ACC112 (cell line): ENCODE measurements at regions not wholly inside any gene's neighbourhood (a gene's known extent, or its start where the extent isn't known, plus 50 kb on each side); places are given as distances from the start of the nearest gene placed in this dataset.
"Not testable (repeated sequence)": the region's sequence is repeated elsewhere in the genome, so short reads cannot be mapped to it uniquely, and the experiment has no call there.

Source experiments
- H2AFZ ChIP-seq: fragments of 200-600 bp; sonication (generic); one replicate; pipeline ENCODE4 v1.6.0; 2017; ENCODE audit warnings: antibody characterized with exemption, low read length; ENCODE audit not compliant: unreplicated experiment
- H3K27ac ChIP-seq: fragments of 200-600 bp; sonication (generic); 2 replicates; pipeline ENCODE4 v1.5.1; 2014; ENCODE audit warnings: low read depth, mild to moderate bottlenecking, antibody characterized with exemption, low read length, moderate library complexity
- H3K27me3 ChIP-seq: fragments of 200-600 bp; sonication (generic); 2 replicates; pipeline ENCODE4 v1.6.1; 2014; ENCODE audit warnings: mild to moderate bottlenecking, antibody characterized with exemption, low read length, moderate library complexity, mixed read lengths; ENCODE audit not compliant: insufficient read depth
- H3K36me3 ChIP-seq: fragments of 200-600 bp; sonication (generic); 2 replicates; pipeline ENCODE4 v1.6.1; 2016; ENCODE audit warnings: mild to moderate bottlenecking, antibody characterized with exemption, low read length, moderate library complexity, mixed read lengths; ENCODE audit not compliant: insufficient read depth
- H3K4me1 ChIP-seq: fragments of 200-600 bp; sonication (generic); one replicate; pipeline ENCODE4 v1.6.1; 2016; ENCODE audit warnings: low read length, mixed read lengths; ENCODE audit not compliant: insufficient read depth, unreplicated experiment, control insufficient read depth
- H3K4me3 ChIP-seq: fragments of 200-600 bp; sonication (generic); 2 replicates; pipeline ENCODE4 v1.5.1; 2014; ENCODE audit warnings: mild to moderate bottlenecking, low read depth, low read length
- H3K79me2 ChIP-seq: fragments of 200-600 bp; sonication (generic); one replicate; pipeline ENCODE4 v1.6.0; 2016; ENCODE audit warnings: low read length; ENCODE audit not compliant: control insufficient read depth, unreplicated experiment, insufficient read depth

DNA sequence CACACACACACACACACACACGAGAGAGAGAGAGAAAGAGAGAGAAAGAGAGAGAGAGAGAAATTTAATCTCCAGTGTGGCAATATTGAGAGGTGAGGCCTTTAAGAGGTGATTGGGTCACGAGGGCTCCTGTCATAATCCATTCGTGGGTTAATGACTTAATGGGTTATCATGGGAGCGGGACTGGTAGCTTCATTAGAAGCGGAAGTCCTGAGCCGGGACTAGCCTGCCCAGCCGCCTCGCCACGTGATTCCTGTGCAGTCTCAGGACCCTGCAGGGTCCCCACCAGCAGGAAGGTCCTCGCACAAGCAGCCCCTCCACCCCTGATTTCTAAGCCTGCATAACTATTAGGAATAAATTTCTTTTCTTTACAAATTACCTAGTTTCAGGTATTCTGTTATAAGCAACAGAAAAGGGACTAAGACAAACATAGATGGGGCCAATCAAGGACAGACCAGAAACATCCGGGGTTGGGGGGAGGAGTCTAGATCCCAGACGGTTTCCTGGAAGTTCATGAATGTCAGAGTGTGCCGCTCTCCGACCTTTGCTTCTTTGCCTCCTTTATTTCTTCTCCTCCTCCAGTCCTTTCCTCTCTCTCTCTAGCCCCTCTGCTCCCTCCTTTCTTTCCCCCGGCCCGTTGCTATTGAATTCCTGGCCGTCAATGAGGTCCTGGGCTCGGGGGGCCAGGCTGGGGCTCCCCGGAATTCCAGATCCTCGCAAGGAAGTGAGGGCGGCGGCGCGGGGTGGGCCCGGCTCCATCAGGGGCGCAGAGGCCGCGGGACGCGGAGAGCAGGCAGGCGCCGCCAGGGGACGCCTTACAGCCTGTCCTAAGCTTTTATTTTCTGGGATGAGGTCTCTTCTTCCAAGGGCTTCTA lies 146.8 kb downstream of the CYP26A1 start:
- Histone ChIP-seq H3K27ac (no peak overlapping the region), H3K36me3 (no peaks in the 10 kb centered on the region), H2AFZ (no peak overlapping the region)

GRCh38 chr10:93221171-93221496 lies 147.4 kb downstream of the CYP26A1 start:
- Histone ChIP-seq H3K79me2 (no peaks in the 10 kb centered on the region), H3K36me3 (no peaks in the 10 kb centered on the region), H3K27me3 (peaks cover 13% of the 10 kb centered on the region), H2AFZ (no peak overlapping the region), H3K4me3 (no peak overlapping the region), H3K27ac (no peak overlapping the region), H3K4me1 (no peaks in the 10 kb centered on the region)

More for the DNA sequence above, 146.8 kb downstream of the CYP26A1 start:
- H3K79me2 ChIP-seq = no peaks in the 10 kb centered on the region
- no peak overlapping the region for H3K4me3 ChIP-seq
- peaks cover 13% of the 10 kb centered on the region for H3K27me3 ChIP-seq
- no peaks in the 10 kb centered on the region for H3K4me1 ChIP-seq

DNA sequence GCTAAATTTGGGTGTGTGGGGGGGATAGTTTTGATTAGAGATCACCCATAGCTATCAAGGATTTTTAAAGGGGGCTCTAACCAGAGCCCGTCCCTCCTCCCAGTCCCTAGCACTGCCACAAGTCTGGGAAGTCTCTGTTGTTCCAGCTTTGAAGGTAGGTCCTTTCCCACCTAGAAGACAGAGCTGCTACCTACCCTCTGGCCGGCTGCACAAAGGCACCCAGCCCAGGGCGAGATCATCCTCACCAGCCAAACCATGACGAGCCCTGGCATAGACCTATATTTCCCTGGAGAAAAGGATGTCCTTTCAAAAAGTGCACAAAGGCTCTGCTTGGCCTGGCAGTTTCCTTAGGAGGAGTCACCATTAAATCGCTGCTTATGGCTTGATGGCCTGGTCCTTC lies 147.8 kb downstream of the CYP26A1 start:
- Histone ChIP-seq H3K27ac (no peak overlapping the region), H3K36me3 (no peaks in the 10 kb centered on the region), H3K79me2 (no peaks in the 10 kb centered on the region), H3K4me3 (no peak overlapping the region), H2AFZ (no peak overlapping the region), H3K27me3 (peaks cover 13% of the 10 kb centered on the region), H3K4me1 (no peaks in the 10 kb centered on the region)

GRCh38 chr10:93222211-93222754 lies 148.6 kb downstream of the CYP26A1 start:
- no peaks in the 10 kb centered on the region for H3K4me1 ChIP-seq
- H3K79me2 ChIP-seq = no peaks in the 10 kb centered on the region
- H3K36me3 ChIP-seq = no peaks in the 10 kb centered on the region
- no peak overlapping the region for H3K4me3 ChIP-seq
- H3K27me3 ChIP-seq = peaks cover 13% of the 10 kb centered on the region
- H2AFZ ChIP-seq = no peak overlapping the region
- no peak overlapping the region for H3K27ac ChIP-seq

GRCh38 chr10:93222876-93223275 lies 149.2 kb downstream of the CYP26A1 start:
- Histone ChIP-seq H3K79me2 (no peaks in the 10 kb centered on the region), H3K4me1 (no peaks in the 10 kb centered on the region), H3K36me3 (no peaks in the 10 kb centered on the region), H2AFZ (no peak overlapping the region), H3K27me3 (peaks cover 13% of the 10 kb centered on the region), H3K4me3 (no peak overlapping the region), H3K27ac (no peak overlapping the region)

- Histone ChIP-seq H3K27ac (no peak overlapping the region), H3K79me2 (no peaks in the 10 kb centered on the region), H3K27me3 (peaks cover 13% of the 10 kb centered on the region), H3K4me3 (no peak overlapping the region), H3K4me1 (no peaks in the 10 kb centered on the region), H3K36me3 (no peaks in the 10 kb centered on the region), H2AFZ (no peak overlapping the region)
These were observed 149.6 kb downstream of the CYP26A1 start for GRCh38 chr10:93223336-93223735.

DNA sequence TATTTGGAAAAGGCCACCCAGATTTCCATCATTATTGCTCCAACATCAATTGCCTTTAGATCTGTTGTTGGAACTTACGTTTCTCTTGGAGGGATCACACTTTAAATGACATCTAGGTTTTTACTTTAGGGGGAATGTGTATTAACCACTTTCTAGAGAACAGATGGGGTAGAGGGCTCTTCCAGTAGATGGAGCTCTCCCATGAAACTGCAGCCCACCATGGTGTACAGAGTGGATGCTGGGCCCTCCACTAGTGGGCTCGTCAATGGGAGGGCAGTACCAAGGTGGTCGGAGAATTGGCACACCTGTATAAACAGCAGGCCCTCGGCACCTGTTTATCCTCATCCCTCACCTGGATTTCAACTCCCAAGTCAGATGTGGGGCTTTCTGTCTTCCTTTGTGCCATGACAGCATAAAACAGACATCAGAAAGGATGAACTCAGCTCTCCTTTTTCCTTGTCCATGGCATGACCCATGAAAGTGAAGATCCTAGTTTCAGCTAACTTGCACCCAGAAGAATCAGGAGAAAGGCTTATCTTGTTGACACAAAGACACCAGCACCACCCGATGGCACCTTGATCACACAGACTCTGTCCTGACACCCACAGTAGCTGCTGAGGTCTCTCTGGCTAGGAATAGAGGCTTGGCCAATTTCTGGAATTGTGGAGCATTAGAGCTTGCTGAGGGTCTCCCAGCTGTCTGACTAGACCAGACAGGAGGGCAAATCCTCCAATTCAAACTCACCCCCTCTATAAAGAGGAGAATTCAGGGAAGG lies 150.5 kb downstream of the CYP26A1 start:
- H3K4me1 ChIP-seq = no peaks in the 10 kb centered on the region
- H3K79me2 ChIP-seq = no peaks in the 10 kb centered on the region

DNA sequence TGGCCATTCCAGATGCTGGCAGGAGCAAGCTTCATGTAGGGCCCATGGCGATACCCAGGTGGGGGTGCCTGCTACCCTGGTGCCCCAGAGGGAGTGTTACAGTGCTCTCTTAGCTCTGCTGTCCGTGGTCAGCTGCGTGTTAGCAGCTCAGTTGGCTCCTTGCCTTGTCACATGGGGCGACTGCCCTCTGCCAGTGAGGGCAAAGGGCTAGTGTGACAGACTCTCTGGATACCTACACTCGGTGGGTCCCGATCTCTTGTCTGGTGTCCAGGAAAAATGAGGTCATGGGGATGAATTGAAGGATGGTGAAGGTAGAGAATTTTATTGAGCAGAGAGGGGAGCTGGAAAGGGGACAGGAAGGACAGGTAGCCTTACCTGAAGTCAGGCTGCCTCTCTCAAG lies 152.2 kb downstream of the CYP26A1 start:
- Histone ChIP-seq H3K27me3 (peaks cover 13% of the 10 kb centered on the region; the same call in 1 of the 2 replicates), H3K27ac (no peak overlapping the region), H3K4me3 (no peak overlapping the region), H3K79me2 (no peaks in the 10 kb centered on the region), H2AFZ (no peak overlapping the region), H3K4me1 (no peaks in the 10 kb centered on the region), H3K36me3 (no peaks in the 10 kb centered on the region)

More for the DNA sequence above, 150.5 kb downstream of the CYP26A1 start:
- Histone ChIP-seq H3K4me3 (no peak overlapping the region), H2AFZ (no peak overlapping the region), H3K27me3 (peaks cover 13% of the 10 kb centered on the region), H3K27ac (no peak overlapping the region), H3K36me3 (no peaks in the 10 kb centered on the region)

DNA sequence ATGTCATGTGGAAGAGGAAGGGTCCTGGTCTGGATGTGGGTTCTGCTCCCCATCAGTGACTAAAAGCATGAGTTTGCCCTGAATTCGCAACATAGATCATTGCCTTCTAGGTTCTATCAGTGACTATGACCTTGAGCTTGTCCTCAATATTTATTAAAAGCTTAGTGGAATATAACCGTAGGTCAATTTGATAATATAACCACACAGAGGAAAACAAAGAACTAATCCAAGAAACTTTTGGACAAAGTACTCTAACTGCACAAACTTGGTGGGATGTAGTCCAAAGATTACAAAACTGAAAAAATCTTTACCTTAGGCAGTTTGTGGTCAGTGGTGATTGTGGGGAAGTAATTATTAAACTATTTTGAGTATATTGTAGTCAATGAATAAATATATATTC lies 152.9 kb downstream of the CYP26A1 start:
- no peaks in the 10 kb centered on the region for H3K36me3 ChIP-seq
- no peak overlapping the region for H2AFZ ChIP-seq
- H3K27me3 ChIP-seq = peaks cover 9% of the 10 kb centered on the region; the same call in 1 of the 2 replicates
- no peak overlapping the region for H3K27ac ChIP-seq
- no peaks in the 10 kb centered on the region for H3K79me2 ChIP-seq
- H3K4me1 ChIP-seq = no peaks in the 10 kb centered on the region
- no peak overlapping the region for H3K4me3 ChIP-seq

GRCh38 chr10:93230596-93230995 lies 156.9 kb downstream of the CYP26A1 start:
- not testable (repeated sequence) for H3K4me1 ChIP-seq, H3K27me3 ChIP-seq, H3K36me3 ChIP-seq, H3K27ac ChIP-seq, H3K4me3 ChIP-seq, H2AFZ ChIP-seq, H3K79me2 ChIP-seq
